ENCODE measurements at regions not wholly inside any gene's neighbourhood (a gene's known extent, or its start where the extent isn't known, plus 50 kb on each side); places are given as distances from the start of the nearest gene placed in this dataset.

DNA sequence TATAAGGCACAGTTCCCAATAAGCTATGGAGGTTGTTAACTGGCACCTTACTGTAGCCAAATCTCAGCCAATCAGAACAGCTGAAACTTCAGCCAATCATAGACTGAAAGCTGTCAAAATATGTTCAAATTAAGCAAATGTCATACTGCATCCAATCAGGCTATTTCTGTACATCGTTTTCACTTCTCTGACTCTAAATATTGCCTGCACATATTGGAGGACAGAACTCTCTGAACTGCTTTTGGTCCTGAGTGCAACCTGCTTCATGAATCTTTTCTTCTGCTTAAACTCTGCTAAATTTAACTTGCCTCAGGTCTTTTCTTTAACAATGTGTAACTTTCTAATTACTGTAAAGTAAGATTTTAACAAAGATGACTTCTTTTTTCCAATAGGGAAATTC is 1198.9 kb upstream of the PCDH7 start:
- DNase-seq, result no peak

DNA sequence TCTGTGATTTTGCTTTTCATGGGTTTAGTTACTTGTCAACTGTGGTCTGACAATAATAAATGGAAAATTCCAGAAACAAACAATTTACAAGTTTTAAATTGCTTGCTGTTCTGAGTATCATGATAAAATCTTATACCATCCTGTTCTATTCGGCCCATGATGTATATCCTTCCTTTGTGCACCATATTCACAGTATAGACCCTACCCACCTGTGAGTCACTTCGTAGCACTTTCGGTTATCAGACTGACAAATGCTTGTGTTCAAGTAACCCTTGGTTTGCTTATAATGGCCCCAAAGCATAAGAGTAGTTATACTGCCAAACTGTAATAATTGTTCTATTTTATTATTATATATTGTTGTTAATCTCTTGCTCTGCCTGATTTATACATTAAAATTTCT is 1183.4 kb upstream of the PCDH7 start:
- no peak for DNase-seq

DNA sequence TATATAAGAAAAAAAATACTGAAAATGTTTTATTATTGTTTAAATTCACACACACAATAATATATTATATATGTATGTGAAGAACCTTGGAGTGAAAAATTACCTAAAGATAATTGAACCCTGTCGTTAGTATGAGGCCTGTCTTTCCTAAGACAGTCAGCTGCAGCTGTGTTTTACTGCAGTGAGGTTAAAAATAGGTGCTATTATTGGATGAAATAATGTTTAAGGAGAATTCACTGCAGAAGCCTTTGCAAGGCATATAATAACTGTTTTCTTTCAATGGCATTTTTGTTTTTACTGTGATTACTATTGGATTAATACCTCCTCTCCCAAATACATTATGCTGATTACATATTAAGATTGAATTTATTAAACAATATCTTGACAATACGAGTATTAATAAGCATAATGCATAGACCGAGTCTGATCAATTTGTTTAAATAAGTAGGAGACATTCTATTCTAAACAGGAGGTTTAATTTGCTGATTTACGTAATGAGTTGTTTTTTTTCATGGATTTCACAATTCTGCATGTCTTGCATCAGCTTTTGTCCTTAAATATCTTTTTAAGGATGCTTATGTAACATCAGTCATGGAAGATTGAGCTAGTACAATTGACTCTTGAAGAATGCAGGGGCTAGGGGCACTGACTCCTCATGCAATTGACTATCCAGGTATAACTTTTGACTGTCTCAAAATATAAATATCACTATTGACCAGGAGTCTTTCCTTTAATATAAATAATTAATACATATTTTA is 1181.1 kb upstream of the PCDH7 start:
- DNase-seq, result no peak

DNA sequence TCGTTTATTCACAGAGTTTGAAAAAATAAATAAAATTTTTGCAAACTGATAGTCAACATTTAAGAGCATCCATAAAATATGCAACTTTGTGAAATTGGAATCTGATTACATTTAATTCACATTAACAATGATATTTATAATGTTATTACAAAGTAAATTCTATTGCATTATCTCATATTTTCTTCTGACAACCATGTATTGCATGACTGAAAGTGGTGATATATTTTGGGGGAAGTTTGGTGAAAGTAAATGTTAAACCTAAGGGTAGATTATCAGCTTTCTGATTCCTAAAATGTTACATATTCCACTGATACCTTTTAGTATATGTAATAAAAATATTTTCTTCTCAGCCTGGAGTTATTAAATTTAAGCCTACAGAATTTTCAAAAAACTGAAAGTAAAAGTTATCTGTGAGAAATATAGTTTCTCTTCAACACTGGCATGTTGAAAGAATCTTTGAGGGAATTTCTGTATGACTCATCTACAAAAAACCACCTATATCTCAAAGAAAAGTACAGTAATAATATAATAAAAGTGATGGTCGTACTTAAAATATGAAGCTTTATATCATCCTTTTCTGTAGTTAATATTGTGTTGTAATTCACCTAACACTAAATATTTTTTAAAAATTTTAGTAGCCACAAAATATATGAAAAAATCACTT is 1179.6 kb upstream of the PCDH7 start:
- no peak for DNase-seq

DNA sequence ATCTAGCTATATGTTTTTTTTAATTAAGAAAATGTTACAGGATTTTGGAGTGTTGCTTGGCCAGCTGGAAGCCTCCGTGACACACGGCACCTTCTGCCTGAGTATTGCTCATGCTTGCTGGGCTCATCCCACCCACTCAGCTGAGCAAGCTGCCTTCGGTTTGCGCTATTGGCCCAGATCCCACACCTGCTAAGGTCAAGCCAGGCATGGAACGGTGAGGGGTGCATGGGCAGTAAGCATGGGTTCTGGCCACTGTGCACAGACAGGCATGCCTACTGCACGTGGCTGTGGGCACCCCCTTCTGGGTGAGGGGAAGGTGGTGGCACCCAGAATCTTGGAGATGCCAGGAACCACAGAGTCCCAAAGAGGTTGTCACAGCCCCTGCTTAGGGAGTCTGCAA is 1178.4 kb upstream of the PCDH7 start:
- DNase-seq, result no peak

DNA sequence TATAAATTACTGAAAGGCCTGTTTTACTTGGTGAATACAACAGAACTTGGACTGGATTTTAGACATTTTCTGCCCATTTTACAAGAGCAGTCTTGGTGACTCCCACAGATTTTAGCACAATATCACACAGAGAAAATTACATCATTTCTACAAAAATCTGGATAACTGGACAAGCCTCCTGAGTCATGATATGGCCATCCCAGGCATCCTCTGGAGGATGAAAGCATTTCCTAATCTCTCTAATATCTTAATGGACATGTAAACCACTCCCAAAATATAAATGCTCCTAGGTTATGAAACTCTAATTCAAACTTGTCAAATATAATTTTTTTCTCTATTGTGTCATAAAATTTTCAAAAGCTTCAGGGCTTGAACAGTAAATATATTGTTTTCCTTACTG is 1170.8 kb upstream of the PCDH7 start:
- DNase-seq, result no peak

DNA sequence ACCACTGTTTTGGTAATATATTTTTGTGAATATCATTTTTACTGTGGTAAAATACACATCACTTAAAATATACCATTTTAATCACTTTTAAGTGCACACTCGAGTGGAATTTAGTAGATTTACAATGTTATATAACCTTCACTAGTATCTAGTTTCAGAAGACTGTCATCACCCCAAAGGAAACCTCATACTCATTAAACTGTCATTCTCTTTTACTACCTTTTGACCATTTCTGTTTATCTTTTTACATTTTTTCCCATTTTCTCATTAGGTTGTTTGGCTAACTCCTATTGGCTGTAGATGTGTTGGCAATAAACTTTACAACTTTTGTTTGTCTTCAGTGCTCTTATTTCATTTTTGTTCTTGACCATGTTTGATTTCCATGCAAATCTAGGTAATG is 1168.3 kb upstream of the PCDH7 start:
- DNase-seq, result no peak

DNA sequence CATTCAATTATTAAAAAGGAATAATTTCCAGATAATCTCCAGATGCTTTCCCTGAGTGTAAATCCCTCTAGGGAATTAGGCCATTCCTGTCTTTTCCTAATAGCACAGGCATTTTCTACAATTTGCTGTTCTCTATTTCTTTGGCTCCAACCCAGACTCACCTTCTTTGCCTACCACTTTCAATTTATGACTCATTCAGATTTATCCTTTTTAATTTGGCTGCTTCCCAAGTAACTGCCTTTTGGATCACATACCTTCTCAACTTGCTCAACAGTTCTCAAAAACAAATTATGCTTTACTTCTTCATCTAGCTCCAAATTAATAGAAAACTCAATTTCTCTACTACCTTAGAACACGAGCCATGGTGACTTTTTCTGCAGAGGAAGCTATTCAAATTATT is 1166.3 kb upstream of the PCDH7 start:
- peak; percentile 3 for DNase-seq

DNA sequence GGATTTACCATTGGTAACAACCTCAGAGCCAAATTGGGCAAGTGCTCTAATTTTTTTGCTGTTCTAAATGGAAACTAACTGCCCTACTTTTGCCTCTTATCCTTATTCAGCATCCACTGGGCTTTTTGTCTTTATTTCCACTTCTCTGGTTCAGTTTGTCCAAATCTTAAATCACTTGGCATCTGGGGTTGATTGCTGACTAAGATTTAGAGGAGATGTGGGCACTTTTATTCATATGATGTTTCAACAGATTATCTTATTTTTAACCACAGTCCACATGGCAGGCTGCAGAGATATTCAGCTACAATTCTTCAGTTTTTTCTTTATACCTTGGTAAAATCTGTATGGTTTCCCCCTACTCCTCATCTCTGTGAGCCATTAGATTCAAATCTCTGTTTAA is 1161.4 kb upstream of the PCDH7 start:
- DNase-seq, result no peak

DNA sequence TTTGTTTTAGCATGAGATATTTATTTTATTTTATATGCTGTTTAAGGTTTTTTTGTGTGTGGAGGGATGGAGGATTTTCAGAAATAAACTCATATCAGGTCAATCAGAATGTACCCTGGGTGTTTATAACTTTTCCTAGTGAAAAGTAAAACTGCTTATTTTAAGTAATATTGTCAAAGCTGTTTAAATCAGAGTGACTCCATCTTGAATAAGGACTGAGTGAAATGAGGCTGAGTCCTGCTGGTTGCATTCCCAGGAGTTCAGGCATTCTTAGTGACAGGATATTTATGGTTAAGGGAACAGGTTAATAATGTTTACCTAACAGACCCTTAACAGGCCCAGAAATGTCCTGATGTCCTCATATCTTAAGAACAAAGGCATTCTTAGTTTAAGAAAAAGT is 1160.9 kb upstream of the PCDH7 start:
- DNase-seq, result no peak

DNA sequence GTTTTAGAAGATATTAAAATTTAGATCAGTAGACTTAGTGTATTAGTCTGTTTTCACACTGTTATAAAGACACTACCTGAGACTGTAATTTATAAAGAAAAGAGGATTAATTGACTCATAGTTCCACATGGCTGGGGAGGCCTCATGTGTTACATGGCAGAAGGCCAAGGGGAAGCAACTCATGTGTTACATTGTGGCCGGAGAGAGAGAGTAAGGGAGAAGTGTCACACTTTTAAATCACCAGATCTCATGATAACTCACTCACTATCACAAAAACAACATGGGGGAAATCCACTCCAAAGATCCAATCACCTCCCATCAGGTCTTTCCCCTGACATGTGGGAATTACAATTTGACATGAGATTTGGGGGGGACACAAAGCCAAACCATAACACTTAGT is 1159.7 kb upstream of the PCDH7 start:
- no peak for DNase-seq

DNA sequence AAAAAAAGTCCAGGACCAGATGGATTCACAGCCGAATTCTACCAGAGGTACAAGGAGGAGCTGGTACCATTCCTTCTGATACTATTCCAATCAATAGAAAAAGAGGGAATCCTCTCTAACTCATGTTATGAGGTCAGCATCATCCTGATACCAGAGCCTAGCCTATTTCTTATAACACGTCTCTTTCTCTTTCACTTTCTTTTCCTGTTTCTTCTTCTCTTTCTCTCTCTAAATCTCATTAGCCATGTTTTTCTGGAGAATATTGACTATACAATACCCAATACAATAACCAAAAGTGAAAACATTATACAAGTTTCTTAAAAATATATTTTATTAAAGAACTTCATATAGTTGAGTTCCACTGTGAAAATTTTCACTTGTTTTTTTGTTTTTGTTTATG is 1154.9 kb upstream of the PCDH7 start:
- no peak for DNase-seq

DNA sequence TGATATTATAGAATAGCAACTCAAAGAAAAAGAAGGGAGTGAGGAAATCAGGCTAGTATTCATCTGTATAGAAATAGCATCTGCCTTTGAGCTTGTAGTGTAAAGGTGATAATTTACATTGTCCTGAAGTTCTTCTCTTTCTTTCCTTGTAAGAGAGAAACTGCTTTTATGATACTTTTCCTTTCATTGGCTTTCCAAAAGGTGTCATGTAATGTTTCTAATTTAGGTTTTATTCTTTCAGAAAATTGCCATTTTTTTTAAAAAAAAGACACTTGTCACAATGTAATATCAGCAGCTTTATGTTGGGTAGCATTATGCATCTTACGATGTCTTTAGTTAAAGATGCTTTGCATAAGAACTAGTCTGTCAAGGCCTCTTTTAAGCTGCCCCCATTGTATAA is 1153.8 kb upstream of the PCDH7 start:
- DNase-seq, result no peak

DNA sequence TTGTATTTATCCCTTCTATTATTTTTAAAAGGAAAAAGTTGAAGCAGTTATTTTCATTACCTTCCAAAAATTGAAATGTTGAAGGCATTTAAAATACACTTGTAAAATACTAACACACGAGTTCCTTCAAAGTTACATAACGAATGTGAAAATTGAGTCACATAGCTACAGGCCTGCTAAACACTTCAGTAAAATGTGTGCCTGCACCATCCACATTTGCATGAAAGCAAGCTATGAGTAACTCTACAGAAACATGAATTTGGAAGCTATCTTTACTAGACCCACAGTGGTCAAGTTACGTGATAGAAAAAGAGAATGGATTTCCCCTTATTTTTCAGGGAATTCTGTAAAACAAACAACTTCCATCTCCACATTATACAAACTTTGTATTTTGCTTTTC is 1148.8 kb upstream of the PCDH7 start:
- no peak for DNase-seq

DNA sequence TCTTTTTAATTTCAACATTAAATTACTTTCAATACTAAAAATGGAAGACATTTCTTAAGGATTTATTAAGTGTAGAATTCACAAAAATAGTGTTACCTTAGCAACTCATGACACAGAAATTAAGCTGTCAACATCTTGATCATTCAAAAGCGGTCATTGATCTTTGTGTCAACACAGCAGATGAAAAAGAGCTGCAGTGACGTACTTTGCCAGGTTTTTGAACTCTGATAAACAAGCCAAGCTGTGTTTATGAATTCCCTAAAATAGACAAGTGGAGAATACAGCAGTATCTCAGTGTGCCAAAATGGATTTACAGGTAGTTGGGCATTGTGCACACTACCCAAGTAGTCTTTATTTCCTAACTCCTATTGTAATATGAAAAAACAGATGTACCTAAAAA is 1141.8 kb upstream of the PCDH7 start:
- no peak for DNase-seq

DNA sequence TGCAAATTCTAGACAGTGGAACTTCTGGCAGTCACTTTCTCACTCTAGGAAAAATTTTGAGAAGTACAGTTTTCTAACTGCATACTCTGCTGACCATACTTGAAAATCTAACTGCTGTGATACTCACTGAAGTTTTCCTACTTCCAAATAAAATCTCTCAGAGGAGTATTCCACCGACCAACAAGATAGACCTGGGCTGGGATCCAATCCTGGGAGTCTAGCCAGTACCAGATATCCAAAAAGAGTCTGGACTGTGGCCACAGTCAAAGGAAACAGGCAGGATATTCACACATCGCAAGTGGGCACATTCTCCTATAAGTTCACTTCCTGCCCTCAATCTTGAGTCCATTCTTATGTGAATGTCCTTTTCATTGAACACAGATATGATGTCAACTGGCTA is 1138.7 kb upstream of the PCDH7 start:
- DNase-seq, result no peak

DNA sequence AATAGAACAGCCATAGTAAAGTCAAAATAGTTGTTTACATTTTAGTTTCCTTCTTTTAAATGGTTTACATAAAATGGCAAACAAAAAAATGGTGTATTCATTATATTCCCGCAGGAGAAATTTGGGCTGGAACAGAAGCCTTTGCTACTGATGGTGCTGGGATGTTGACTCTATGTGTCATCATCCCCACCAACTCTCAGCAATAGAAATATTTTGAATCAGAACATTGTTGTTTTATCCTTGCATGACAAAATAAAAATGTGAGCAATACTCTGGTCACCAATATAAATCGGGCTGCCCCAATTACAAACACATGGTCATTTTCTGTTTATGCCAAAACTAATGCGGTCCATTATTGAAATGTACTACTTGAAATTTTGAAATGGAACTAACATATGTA is 1131.6 kb upstream of the PCDH7 start:
- DNase-seq, result no peak

DNA sequence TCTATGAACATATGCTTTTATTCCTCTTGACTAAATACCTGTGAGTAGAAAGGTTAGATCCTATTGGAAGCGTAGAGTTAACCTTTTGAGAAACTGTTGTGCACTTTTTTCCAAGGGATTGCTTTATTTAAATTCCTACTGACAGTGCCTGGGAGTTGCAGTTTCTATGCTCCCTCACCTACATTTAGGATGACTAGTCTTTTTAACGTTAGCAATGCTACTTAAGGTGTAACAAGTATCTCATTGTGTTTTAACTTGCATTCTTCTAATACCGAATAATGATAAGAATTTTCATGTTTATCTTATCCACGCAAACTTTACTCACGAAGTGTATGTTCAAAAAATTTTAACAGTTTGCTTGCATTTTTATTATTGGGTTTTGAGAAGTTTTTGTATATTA is 1123.9 kb upstream of the PCDH7 start:
- DNase-seq, result no peak

DNA sequence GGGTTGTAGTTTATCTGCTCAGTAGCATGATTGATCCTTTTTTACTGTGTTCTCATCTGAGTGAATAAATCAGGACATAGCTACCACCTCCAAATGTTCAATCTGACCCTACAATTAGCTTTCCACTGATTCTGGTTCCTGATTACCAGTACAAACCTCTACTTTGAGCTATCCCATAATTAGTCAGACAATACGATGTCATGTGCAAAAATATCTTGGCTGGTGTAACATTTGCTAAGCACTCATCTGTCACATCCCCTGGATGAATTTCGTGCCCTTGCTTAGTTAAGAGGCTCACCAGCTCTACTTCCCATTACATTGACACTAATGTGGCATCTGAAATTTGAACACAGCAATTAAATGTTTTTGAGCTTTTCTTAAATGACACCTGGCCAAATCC is 1101.0 kb upstream of the PCDH7 start:
- no peak for DNase-seq

DNA sequence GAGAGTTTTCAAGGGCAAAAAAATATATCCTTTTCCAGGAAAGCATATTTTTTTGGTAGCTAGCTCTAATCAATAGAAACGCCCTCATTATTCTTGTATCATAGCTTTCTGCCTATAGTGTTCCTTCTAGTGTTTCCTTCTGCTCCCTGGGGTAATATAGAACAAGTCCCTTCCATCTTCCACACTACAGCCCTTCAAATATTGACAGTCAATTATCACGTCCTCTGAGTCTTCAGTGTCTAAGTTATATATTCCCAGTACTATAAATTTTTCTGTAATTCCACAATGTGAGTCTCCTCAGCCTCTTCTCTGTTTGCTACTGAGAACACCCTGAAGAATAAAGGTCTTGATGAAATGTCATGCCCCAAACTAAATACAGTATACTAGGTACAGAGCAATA is 1088.0 kb upstream of the PCDH7 start:
- DNase-seq, result no peak

DNA sequence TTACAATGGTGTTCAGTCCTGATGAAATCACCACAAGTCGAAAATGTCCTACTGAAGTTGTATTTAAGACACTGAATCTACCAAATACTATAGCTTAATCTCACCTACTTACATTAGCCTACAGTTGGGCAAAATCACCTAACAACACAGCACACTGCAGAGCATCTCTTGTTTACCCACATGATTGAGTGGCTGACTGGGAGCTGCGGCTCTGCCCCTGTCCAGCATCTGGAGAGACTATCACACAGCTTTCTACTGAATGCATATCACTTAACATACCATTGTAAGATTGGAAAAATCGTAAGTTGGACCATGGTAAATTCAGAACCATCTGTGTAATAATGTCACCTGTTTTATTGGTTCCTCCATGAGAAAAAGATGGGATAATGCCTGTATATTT is 1083.2 kb upstream of the PCDH7 start:
- DNase-seq, result no peak

DNA sequence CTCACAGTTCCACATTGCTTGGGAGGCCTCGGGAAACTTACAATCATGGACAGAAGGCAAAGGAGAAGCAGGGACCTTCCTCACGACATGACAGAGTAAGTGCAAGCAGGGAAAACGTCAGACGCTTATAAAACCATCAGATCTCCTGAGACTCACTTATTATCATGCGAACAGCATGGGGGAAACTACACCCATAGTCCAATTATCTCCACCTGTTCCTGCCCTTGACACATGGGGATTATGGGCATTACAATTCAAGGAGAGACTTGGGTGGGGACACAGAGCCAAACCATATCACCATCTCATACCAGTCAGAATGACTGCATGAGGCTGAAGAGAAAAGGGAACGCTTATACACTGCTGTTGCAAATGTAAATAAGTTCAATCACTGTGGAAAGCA is 1066.9 kb upstream of the PCDH7 start:
- no peak for DNase-seq

DNA sequence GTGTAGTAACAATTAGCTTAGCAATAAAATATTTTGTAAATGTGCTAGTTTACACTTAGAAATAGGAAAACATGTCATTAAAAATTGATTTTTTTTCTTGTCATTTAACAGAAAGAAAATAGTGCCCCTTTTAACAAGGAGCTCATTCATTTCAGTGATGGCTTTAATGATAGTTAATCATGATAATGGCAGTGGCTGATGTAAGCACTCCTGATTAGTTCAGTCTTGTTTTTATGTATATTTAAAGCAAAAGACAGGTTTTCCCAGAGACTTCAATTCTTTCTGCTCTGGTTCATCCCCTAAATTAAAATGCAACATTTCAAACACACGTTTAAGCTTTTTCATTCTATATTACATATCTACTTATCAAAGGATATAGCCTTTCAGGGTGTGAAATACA is 1039.5 kb upstream of the PCDH7 start:
- DNase-seq, result no peak

DNA sequence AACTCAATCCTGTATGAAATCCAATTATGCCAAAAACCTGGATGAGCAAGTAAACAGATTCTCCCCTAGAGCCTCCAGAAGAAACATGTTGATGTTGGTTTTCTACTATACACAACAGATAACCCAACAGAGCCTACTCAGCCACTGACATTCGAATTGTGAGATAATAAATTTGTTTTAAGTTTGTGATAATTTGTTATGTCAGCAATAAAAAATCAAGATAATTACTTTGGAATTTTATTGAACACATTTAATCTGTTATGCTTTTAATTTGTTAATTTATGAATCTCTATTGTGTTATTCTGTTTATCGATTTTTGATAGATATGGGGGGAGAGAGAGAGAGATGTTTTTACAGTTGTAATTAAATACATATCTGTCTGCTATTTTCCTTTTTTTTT is 1016.1 kb upstream of the PCDH7 start:
- DNase-seq, result no peak

DNA sequence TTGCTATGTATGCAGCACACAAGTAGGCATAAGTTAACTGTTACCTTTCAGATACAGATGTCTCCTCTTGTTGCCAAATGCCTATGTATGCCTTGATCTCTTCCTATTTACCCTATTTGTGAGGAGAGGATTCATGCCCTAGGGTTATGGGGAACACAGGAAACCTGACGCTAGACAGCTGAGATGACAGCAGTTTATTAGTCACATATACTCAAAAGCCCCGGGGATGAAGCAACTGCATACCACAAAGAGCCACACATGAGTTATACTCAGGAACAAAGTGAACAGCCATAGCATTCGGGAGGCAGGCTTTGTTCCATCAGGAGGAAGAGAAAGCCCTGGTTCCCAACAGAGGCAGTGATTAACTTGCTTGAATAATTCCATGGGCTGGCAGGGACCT is 1011.7 kb upstream of the PCDH7 start:
- DNase-seq, result no peak

Measured in NCI-H1092 treated with DMSO at 0.1 percent for 48 hours (cell line).